ENCODE measurements at regions not wholly inside any gene's neighbourhood (a gene's known extent, or its start where the extent isn't known, plus 50 kb on each side); places are given as distances from the start of the nearest gene placed in this dataset.

DNA sequence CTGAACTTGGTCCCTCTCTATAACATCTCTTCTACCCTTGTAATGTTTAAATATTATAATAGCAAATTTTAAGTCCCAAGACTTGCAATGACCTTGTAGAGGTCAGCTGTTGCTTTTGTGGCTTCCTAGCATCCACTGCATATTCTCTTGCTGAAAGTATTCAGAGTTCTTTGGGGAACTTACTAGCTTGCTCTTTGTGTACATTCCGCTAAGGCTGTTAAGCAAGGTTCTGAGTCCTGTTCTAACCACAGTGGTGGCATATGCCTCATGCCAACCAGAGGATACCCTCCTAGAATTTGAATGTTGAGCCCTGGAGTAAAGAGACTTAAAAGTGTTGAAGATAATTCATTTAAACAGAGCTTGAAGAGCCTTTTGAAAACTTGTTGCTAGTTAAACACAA is 570.9 kb downstream of the TLE1 start:
- TF ChIP-seq, protein P1, sequence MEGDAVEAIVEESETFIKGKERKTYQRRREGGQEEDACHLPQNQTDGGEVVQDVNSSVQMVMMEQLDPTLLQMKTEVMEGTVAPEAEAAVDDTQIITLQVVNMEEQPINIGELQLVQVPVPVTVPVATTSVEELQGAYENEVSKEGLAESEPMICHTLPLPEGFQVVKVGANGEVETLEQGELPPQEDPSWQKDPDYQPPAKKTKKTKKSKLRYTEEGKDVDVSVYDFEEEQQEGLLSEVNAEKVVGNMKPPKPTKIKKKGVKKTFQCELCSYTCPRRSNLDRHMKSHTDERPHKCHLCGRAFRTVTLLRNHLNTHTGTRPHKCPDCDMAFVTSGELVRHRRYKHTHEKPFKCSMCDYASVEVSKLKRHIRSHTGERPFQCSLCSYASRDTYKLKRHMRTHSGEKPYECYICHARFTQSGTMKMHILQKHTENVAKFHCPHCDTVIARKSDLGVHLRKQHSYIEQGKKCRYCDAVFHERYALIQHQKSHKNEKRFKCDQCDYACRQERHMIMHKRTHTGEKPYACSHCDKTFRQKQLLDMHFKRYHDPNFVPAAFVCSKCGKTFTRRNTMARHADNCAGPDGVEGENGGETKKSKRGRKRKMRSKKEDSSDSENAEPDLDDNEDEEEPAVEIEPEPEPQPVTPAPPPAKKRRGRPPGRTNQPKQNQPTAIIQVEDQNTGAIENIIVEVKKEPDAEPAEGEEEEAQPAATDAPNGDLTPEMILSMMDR (IDR thresholded peaks at IDR 0.05): no peak
- TF ChIP-seq POLR2A (IDR thresholded peaks at IDR 0.05): no peak
